OCI-LY1 (cell line): ENCODE measurements at regions not wholly inside any gene's neighbourhood (a gene's known extent, or its start where the extent isn't known, plus 50 kb on each side); places are given as distances from the start of the nearest gene placed in this dataset.

Experiments used
- CTCF ChIP-seq: fragments of 200-600 bp; sonication (generic), shearing (Covaris generic); IDR thresholded peaks from 2 replicates; pipeline ENCODE4 v1.5.1; 2017; ENCODE audit warnings: mild to moderate bottlenecking, antibody characterized with exemption, low read length, moderate library complexity, mixed read lengths
- EZH2 ChIP-seq: fragments of 200-600 bp; sonication (generic), shearing (Covaris generic); IDR thresholded peaks from 2 replicates; pipeline ENCODE4 v1.8.0; 2017; ENCODE audit warnings: borderline replicate concordance, mixed run types, mild to moderate bottlenecking, antibody characterized with exemption, low read length, moderate library complexity, mixed read lengths

DNA sequence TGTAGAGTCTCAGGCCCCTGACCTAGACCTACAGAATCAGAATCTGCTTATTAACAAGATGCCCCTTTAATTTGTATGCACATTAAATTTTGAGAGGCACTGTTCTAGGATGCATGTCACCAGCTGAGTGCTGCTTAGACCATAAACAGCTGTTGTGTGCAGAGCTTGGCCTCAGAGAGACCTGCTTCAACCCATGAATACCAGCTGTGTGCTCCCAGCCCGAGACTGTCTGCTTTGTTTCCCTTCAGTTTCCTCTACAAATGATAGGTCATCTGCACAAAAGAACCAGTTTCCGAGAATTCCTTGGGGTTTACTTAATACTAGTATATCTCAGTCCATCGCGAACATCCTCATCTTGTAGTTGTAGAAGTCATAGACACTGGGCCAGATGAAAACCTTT is 158.5 kb upstream of the PFN2 start:
- TF ChIP-seq CTCF, result no peak
- no peak for TF ChIP-seq EZH2
